Liver (tissue), 8 donors: ENCODE measurements at regions not wholly inside any gene's neighbourhood (a gene's known extent, or its start where the extent isn't known, plus 50 kb on each side); places are given as distances from the start of the nearest gene placed in this dataset.

Experiments used
- DNase-seq: peaks from one replicate; pipeline ENCODE4 v3.0.0-alpha.2; 2017; ENCODE audit warnings: low spot score
- H3K27ac ChIP-seq, 2 donors: one replicate each; pipeline ENCODE4 v1.7.0; 2013; ENCODE audit warnings: inconsistent platforms in 2 of 2, low read length in 2 of 2, control low read depth in 1 of 2, low read depth in 1 of 2, mild to moderate bottlenecking in 1 of 2
- H3K27me3 ChIP-seq, 4 donors: one replicate each; pipeline versions ENCODE4 v1.6.1 to v1.7.0; 2013; ENCODE audit warnings: low read length in 3 of 4, inconsistent platforms in 1 of 4, mild to moderate bottlenecking in 1 of 4, moderate library complexity in 1 of 4; ENCODE audit not compliant: control insufficient read depth in 4 of 4, insufficient read depth in 4 of 4
- H3K36me3 ChIP-seq, 4 donors: one replicate each; pipeline versions ENCODE4 v1.6.1 to v1.7.0; 2013; ENCODE audit warnings: low read length in 3 of 4, mild to moderate bottlenecking in 3 of 4, low read depth in 1 of 4, moderate library complexity in 1 of 4; ENCODE audit not compliant: control insufficient read depth in 4 of 4, insufficient read depth in 3 of 4
- H3K4me1 ChIP-seq, 4 donors: one replicate each; pipeline versions ENCODE4 v1.6.1 to v1.7.0; 2013; ENCODE audit warnings: low read length in 3 of 4, mild to moderate bottlenecking in 3 of 4, moderate library complexity in 1 of 4; ENCODE audit not compliant: control insufficient read depth in 4 of 4, insufficient read depth in 4 of 4
- H3K4me3 ChIP-seq, 3 donors: one replicate each; pipeline versions ENCODE4 v1.6.1 to v1.7.0; 2013; ENCODE audit warnings: low read length in 3 of 3, control low read depth in 1 of 3, low read depth in 1 of 3, mild to moderate bottlenecking in 1 of 3
- H3K9ac ChIP-seq, 2 donors: one replicate each; pipeline ENCODE4 v1.7.0; 2013; ENCODE audit warnings: low read length in 2 of 2, mild to moderate bottlenecking in 2 of 2, moderate library complexity in 2 of 2, control low read depth in 1 of 2, low read depth in 1 of 2
- H3K9me3 ChIP-seq, 4 donors: one replicate each; pipeline versions ENCODE4 v1.6.1 to v1.7.0; 2013; ENCODE audit warnings: low read length in 3 of 4; ENCODE audit not compliant: control insufficient read depth in 4 of 4
- CTCF ChIP-seq: fragments of 150-350 bp; IDR thresholded peaks from 2 replicates; pipeline ENCODE4 v1.5.1; 2017; ENCODE audit warnings: improper control_type of control experiment, low read depth, low read length; ENCODE audit not compliant: missing input control
- EGR1 ChIP-seq, 2 donors: IDR thresholded peaks; 2 replicates each; pipeline ENCODE4 v1.6.1; 2016 to 2018; ENCODE audit warnings: antibody characterized with exemption in 2 of 2, low read depth in 2 of 2
- FOXA1 ChIP-seq: IDR thresholded peaks from 2 replicates; pipeline ENCODE4 v1.6.1; 2016; ENCODE audit warnings: antibody characterized with exemption
- FOXA2 ChIP-seq: IDR thresholded peaks from 2 replicates; pipeline ENCODE4 v1.6.1; 2016; ENCODE audit warnings: antibody characterized with exemption
- GABPA ChIP-seq, 2 donors: IDR thresholded peaks in 1 of 2; conservative IDR thresholded peaks in 1 of 2; 2 replicates each; pipeline ENCODE4 v1.6.1; 2016; ENCODE audit warnings: antibody characterized with exemption in 2 of 2, mild to moderate bottlenecking in 1 of 2, moderate library complexity in 1 of 2
- HNF4A ChIP-seq, 2 donors: conservative IDR thresholded peaks; 2 replicates each; pipeline ENCODE4 v1.6.1; 2016; ENCODE audit warnings: antibody characterized with exemption in 2 of 2, mild to moderate bottlenecking in 2 of 2
- HNF4G ChIP-seq: IDR thresholded peaks from 2 replicates; pipeline ENCODE4 v1.6.1; 2016; ENCODE audit warnings: antibody characterized with exemption
- JUND ChIP-seq, 2 donors: IDR thresholded peaks; 2 replicates each; pipeline ENCODE4 v1.6.1; 2016; ENCODE audit warnings: antibody characterized with exemption in 2 of 2
- MAX ChIP-seq: IDR thresholded peaks from 2 replicates; pipeline ENCODE4 v1.6.1; 2016; ENCODE audit warnings: antibody characterized with exemption
- NR2F2 ChIP-seq: IDR thresholded peaks from 2 replicates; pipeline ENCODE4 v1.6.1; 2016; ENCODE audit warnings: antibody characterized with exemption
- RAD21 ChIP-seq, 2 donors: IDR thresholded peaks; 2 replicates each; pipeline ENCODE4 v1.6.1; 2016; ENCODE audit warnings: antibody characterized with exemption in 2 of 2, mild to moderate bottlenecking in 2 of 2
- RXRA ChIP-seq, 2 donors: IDR thresholded peaks; 2 replicates each; pipeline ENCODE4 v1.6.1; 2017 to 2018; ENCODE audit warnings: antibody characterized with exemption in 2 of 2, mild to moderate bottlenecking in 1 of 2
- SP1 ChIP-seq: IDR thresholded peaks from 2 replicates; pipeline ENCODE4 v1.6.1; 2018; ENCODE audit warnings: antibody characterized with exemption, mild to moderate bottlenecking
- TAF1 ChIP-seq: conservative IDR thresholded peaks from 2 replicates; pipeline ENCODE4 v1.6.1; 2016; ENCODE audit warnings: antibody characterized with exemption, mild to moderate bottlenecking
- YY1 ChIP-seq: IDR thresholded peaks from 2 replicates; pipeline ENCODE4 v1.6.1; 2016; ENCODE audit warnings: antibody characterized with exemption, mild to moderate bottlenecking
- WGBS: extraction: QIAGEN DNeasy Blood & Tissue Kit; methylation state at CpG from one replicate; pipeline ENCODE4 v1.1.7; 2013; 5-methylcytosine and 5-hydroxymethylcytosine counted together
- TF ChIP-seq, protein P1 (sequence below): IDR thresholded peaks from 2 replicates; pipeline ENCODE4 v1.6.1; 2016; ENCODE audit warnings: antibody characterized with exemption
- TF ChIP-seq, protein P2 (sequence below): IDR thresholded peaks from 2 replicates; pipeline ENCODE4 v1.6.1; 2016; ENCODE audit warnings: antibody characterized with exemption
- TF ChIP-seq, protein P3 (sequence below): IDR thresholded peaks from 2 replicates; pipeline ENCODE4 v1.6.1; 2016; ENCODE audit warnings: antibody characterized with exemption, mild to moderate bottlenecking
- donor health status: healthy.
- donor health status: healthy.
- donor health status: healthy.
- donor health status: healthy.
- donor health status: healthy.

DNA sequence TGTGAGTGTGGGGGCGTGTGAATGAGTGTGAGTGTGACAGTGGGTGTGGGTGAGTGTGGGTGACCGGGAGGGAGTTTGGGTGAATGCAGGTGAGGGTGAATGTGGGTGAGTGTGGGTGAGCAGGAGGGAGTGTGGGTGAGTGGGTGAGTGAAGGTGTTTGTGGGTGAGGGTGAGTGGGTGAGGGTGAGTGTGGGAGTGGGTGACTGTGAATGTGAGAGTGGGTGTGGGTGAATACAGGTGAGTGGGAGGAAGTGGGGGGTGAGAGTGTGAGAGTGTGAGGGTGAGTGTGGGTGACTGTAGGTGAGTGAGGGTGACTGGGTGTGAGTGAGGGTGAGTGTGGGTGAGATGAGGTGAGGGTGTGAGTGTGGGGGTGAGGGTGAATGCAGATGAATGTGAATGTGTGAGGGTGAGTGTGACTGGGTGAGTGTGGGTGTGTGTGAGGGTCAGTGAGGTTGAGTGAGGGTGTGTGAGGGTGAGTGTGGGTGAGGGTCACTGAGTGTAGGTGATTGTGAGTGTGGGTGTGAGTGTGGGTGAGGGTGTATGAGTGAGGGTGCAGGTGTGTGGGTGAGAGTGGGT is 1677.3 kb upstream of the TENM3 start:
- TF ChIP-seq TAF1 (no peak), FOXA1 (no peak), MAX (no peak), GABPA (IDR thresholded peaks at IDR 0.05 in 1 of 2, conservative IDR thresholded peaks at IDR 0.05 in 1 of 2) (no peak), NR2F2 (no peak), HNF4A (conservative IDR thresholded peaks at IDR 0.05) (no peak), FOXA2 (no peak), RXRA (IDR thresholded peaks at IDR 0.05) (no peak), HNF4G (no peak), JUND (IDR thresholded peaks at IDR 0.05) (no peak)
- TF ChIP-seq, protein P1, sequence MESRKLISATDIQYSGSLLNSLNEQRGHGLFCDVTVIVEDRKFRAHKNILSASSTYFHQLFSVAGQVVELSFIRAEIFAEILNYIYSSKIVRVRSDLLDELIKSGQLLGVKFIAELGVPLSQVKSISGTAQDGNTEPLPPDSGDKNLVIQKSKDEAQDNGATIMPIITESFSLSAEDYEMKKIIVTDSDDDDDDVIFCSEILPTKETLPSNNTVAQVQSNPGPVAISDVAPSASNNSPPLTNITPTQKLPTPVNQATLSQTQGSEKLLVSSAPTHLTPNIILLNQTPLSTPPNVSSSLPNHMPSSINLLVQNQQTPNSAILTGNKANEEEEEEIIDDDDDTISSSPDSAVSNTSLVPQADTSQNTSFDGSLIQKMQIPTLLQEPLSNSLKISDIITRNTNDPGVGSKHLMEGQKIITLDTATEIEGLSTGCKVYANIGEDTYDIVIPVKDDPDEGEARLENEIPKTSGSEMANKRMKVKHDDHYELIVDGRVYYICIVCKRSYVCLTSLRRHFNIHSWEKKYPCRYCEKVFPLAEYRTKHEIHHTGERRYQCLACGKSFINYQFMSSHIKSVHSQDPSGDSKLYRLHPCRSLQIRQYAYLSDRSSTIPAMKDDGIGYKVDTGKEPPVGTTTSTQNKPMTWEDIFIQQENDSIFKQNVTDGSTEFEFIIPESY, result no peak
- TF ChIP-seq, protein P2, sequence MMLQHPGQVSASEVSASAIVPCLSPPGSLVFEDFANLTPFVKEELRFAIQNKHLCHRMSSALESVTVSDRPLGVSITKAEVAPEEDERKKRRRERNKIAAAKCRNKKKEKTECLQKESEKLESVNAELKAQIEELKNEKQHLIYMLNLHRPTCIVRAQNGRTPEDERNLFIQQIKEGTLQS, result no peak
- Histone ChIP-seq H3K4me1 (no peaks in the 10 kb centered on the region), H3K27me3 (peaks cover 0 to 2% (median 0%) of the 10 kb centered on the region in 4 donors), H3K9me3 (no peaks in the 10 kb centered on the region), H3K27ac (no peak overlapping the region), H3K4me3 (no peak overlapping the region), H3K9ac (no peak overlapping the region), H3K36me3 (no peaks in the 10 kb centered on the region)
- 65% methylated on average over 2 of the region's 2 CpGs for WGBS
- no peak for DNase-seq

DNA sequence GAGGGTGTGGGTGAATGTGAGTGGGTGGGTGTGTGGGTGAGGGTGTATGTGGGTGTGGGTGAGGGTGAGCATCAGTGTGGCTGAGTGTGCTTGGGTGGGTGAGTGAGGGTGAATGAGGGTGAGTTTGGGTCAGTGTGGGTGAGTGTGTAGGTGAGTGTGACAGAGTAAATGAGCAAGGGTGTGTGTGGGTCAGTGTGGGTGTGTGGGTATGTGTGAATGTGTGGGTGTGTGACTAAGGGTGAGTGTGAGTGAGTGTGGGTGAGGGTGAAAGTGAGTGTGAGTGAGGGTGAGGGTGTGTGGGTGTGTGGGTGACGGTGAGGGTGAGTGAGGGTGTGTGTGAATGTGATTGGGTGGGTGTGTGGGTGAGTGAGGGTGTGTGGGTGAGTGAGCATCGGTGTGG is 1676.7 kb upstream of the TENM3 start:
- TF ChIP-seq RXRA (IDR thresholded peaks at IDR 0.05), result no peak
- no peak for TF ChIP-seq YY1
- TF ChIP-seq, protein P1, result no peak
- no peak for TF ChIP-seq JUND (IDR thresholded peaks at IDR 0.05)
- no peak for TF ChIP-seq SP1
- TF ChIP-seq HNF4G, result no peak
- TF ChIP-seq TAF1, result no peak
- no peak for TF ChIP-seq NR2F2
- no peak for TF ChIP-seq FOXA2
- TF ChIP-seq CTCF, result no peak
- TF ChIP-seq FOXA1, result no peak
- TF ChIP-seq EGR1 (IDR thresholded peaks at IDR 0.05; ENCODE audit: low read depth in 2 of 2), result no peak
- TF ChIP-seq, protein P2, result no peak
- no peak for TF ChIP-seq GABPA (IDR thresholded peaks at IDR 0.05 in 1 of 2, conservative IDR thresholded peaks at IDR 0.05 in 1 of 2)
- no peak for TF ChIP-seq RAD21 (IDR thresholded peaks at IDR 0.05)
- TF ChIP-seq, protein P3, sequence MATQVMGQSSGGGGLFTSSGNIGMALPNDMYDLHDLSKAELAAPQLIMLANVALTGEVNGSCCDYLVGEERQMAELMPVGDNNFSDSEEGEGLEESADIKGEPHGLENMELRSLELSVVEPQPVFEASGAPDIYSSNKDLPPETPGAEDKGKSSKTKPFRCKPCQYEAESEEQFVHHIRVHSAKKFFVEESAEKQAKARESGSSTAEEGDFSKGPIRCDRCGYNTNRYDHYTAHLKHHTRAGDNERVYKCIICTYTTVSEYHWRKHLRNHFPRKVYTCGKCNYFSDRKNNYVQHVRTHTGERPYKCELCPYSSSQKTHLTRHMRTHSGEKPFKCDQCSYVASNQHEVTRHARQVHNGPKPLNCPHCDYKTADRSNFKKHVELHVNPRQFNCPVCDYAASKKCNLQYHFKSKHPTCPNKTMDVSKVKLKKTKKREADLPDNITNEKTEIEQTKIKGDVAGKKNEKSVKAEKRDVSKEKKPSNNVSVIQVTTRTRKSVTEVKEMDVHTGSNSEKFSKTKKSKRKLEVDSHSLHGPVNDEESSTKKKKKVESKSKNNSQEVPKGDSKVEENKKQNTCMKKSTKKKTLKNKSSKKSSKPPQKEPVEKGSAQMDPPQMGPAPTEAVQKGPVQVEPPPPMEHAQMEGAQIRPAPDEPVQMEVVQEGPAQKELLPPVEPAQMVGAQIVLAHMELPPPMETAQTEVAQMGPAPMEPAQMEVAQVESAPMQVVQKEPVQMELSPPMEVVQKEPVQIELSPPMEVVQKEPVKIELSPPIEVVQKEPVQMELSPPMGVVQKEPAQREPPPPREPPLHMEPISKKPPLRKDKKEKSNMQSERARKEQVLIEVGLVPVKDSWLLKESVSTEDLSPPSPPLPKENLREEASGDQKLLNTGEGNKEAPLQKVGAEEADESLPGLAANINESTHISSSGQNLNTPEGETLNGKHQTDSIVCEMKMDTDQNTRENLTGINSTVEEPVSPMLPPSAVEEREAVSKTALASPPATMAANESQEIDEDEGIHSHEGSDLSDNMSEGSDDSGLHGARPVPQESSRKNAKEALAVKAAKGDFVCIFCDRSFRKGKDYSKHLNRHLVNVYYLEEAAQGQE, result no peak
- no peak for TF ChIP-seq HNF4A (conservative IDR thresholded peaks at IDR 0.05)
- no peak for TF ChIP-seq MAX
- H3K4me3 ChIP-seq, result no peak overlapping the region
- no peaks in the 10 kb centered on the region for H3K4me1 ChIP-seq
- no peak for DNase-seq
- peaks cover 0 to 2% (median 0%) of the 10 kb centered on the region in 4 donors for H3K27me3 ChIP-seq
- WGBS, result 80% methylated on average over 2 of the region's 2 CpGs
- H3K36me3 ChIP-seq, result no peaks in the 10 kb centered on the region
- no peaks in the 10 kb centered on the region for H3K9me3 ChIP-seq
- no peak overlapping the region for H3K27ac ChIP-seq
- H3K9ac ChIP-seq, result no peak overlapping the region
